ENCODE measurements at regions not wholly inside any gene's neighbourhood (a gene's known extent, or its start where the extent isn't known, plus 50 kb on each side); places are given as distances from the start of the nearest gene placed in this dataset.
"Not testable (repeated sequence)": the region's sequence is repeated elsewhere in the genome, so short reads cannot be mapped to it uniquely, and the experiment has no call there.

DNA sequence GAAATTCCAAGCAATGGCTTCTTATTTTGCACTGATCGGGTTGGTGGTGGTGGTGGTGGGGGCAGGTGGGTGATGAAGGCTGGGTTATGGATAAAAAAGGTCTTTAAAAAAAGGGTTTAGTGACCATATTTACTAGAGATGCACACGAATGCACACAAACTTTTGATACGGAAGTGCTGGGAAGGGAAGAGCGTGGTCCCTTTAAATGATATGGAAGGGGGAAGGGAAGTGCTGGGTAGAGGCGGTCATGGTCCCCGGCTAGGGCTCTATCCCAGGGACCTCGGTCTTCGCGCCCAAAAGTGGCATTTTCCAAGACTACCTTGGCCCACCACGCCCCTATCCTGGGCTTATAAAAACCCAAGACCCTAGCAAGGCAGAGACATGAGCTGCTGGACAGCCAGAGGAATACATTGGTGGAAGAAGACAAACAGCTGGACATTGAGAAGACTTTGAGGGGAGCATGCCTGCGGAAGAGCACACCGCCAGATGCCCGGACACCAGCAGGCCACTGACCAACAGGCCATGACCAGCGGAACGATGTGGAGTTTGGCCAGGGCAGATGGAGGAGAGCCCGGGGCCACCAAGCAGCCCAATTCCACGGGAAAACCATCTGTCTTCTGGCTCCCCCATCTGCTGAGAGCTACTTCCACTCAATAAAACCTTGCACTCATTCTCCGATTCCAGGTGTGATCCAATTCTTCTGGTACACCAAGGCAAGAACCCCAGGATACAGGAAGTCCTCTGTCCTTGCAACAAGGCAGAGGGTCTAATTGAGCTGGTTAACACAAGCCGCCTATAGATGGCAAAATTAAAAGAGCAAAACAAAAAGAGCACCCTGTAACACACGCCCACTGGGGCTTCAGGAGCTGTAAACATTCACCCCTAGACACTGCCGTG is 1720.2 kb downstream of the MRPL39 start:
- no peak for DNase-seq (ENCODE audit: extremely low read depth in 1 of 11, low read depth in 9 of 11, low spot score in 4 of 11)

DNA sequence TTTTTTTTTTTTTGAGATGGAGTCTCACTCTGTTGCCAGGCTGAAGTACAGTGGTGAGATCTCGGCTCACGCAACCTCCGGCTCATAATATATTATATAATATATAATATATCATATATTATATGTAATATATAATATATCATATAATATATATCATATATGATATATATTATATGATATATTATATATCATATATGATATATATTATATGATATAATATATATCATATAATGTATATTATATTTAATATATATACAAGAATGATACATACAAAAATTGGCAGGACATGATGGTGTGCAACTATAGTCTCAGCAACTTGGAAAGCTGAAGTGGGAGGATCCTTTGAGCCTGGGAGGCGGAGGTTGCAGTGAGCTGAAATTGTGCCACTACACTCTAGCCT is 1725.5 kb downstream of the MRPL39 start:
- DNase-seq (ENCODE audit: extremely low read depth in 1 of 11, low read depth in 9 of 11, low spot score in 4 of 11), result no peak

DNA sequence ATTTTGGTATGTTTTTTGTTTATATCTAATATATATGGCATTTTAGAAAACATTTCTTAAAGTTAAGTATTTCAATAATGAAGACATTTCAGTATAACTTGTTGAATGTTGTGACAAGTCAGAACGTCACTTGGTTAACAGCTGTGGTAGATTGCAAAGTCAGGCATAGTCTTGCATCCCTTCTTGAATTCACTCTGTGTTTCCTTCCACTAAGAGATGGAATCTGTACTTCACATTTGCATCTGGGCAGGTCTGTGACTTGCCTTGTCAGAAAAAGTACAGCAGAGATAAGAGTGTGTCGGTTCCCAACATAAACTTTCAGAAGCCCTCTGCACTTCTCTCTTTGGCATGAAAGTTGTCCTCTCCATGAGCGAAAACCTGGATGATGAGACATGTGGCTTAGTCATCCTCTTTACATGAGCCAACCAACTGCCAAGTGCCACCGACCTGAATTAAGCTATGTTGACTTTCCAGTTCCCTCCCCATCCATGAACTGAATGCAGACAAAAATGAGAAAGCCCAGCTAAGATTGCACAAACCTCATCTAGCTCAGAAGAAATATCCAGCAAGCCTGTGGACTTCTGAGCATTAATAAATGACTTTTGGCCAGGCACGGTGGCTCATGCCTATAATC is 1730.2 kb downstream of the MRPL39 start:
- no peak for DNase-seq (ENCODE audit: extremely low read depth in 1 of 11, low read depth in 9 of 11, low spot score in 4 of 11)

DNA sequence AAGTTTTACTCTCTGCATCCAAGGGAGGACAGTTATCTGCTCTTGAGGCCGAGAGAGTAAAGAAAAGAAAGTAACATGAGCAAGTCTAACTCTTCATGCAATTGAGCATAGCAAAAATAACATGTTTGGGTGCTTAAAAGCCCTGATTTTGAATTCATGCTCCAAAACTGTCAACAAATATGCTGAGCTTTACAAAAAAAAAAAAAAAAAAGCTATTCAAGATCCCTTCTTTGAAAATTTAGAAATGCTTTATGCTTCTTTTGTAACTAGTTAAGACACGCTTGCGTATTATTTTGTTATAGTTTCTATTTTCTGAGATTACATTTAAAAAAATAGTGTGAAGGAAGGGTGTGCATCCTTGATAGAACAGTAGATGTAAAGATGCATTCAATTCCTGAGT is 1733.0 kb downstream of the MRPL39 start:
- no peak for DNase-seq (ENCODE audit: extremely low read depth in 1 of 11, low read depth in 9 of 11, low spot score in 4 of 11)

DNA sequence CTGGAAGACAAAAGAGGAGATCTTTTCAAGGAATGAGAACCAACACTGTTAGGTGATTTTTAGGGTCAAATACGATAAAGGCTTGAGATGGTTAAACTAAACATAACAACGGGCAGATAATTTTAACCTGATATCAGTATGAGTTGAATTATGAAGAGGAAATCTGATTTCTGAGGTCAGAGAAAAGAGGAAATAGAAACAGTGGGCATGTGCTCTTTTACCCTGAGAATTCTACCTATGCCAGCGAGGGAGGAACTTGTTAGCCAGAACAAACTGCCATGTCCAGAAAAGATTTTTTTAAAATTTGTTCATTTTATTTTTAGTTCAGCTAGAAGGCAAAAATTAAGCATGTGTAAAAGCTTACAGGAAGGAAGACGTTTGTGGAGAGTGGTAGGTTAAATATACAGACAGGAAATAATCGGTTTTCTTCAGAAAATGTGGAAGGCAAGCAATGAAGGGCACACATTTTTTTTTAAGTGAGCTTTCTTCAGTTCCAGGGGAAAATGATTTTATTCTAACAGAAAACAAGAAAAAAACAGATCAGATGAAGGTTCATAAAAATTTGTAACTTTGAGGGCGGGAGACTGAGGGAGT is 1745.3 kb downstream of the MRPL39 start:
- no peak for DNase-seq (ENCODE audit: extremely low read depth in 1 of 11, low read depth in 9 of 11, low spot score in 4 of 11)

DNA sequence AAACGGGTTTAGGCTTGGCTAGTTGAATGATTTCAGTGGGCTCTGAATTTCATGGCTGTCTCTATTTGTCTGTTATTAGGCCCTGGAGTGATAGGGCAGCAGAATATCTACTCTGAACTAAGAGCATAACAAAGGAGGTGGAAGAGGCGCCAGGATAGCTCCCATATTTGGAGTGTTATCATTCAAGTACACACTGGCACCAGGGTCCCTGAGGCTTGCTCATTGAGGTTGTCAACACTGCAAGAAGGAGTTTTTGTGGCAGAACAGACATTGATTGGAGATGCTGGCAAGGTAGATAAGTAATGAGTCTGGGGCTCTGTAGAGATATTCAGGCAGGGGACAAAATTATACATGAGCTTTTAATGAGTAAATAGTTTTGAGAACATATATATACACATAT is 1748.4 kb downstream of the MRPL39 start:
- DNase-seq (ENCODE audit: extremely low read depth in 1 of 11, low read depth in 9 of 11, low spot score in 4 of 11), result no peak

DNA sequence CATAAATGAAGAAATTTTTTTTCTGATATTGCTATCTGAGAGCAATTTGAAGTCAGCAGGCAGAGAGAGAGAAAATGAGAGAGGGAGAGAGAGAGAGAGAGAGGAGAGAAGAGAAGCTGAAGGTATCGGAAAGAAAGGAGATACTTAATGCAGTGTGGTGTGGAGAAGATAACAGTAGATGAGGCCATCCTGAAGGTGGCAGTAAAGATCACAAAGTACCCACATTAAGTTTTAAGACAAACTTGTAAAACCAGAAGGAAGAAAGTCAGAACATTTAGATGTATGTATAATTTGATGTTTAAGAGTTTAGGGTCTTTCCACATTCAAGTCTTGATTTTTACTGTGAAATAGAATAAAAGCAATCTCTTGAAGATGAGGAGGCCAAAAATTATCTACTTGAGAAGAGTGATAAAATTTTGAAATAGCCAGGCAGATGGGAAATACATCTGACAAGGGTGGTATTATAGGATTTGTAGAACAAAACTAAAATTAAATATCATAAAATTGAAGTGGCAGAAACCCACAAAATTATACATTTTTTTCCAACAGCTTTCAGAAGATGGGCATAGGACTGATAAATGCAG is 1753.4 kb downstream of the MRPL39 start:
- DNase-seq (ENCODE audit: extremely low read depth in 1 of 11, low read depth in 9 of 11, low spot score in 4 of 11), result peak in 7 of 11 donors; percentile 7 to 26 (median 13)

DNA sequence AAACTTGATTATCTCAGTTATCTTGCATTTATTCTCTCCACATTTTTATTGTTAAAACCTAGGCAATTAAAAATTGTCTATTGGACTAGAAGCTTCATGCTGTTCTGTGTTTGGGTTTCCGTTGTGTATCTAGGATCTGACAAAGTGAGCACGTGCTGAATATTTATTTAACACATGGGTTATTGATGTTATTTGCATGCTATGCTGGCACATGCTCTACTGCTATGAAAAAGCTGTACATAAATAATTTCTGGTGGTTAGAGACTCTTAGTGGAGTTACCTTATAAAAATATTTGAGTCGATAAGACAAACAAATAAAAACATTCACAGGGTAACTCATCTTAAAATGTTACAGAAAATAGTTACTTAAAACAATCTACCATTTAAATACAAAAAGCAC is 1769.7 kb downstream of the MRPL39 start:
- no peak for DNase-seq (ENCODE audit: extremely low read depth in 1 of 11, low read depth in 9 of 11, low spot score in 4 of 11)

DNA sequence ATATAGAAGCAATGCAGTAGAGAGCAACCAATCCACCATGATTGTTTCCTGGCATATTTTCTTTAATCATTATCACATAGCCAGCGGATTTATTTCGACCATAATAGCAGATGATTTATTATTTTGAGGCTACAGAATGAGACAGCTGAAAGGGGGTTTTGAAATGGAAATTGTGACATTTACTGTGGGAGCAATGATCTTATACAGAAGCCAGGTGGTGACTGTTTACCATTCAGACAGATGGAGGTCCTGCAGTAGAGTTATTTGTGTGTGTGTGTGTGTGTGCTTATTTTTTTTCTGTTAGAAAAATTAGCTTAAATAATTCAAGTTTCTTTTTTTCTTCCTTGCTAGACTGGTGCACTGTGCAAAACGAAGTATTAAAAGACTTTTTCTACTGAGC is 1784.5 kb downstream of the MRPL39 start:
- DNase-seq (ENCODE audit: extremely low read depth in 1 of 11, low read depth in 9 of 11, low spot score in 4 of 11), result no peak

DNA sequence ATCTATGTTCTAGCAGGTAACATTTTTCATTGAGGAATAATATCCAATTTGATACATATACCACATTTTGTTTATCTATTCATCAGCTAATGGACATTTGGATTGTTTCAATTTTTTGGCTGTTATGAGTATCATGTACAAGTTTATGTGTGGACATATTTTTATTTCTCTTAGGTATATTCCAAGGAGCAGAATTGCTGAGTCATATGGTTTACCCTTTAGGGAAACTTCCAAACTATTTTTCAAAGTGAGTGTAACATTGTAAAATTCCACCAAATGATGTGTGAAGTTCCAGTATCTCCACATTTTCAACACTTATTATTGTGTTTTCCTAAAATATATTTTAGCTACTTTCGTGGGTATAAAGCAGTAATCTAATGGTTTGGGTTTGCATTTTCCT is 1789.9 kb downstream of the MRPL39 start:
- no peak for DNase-seq (ENCODE audit: extremely low read depth in 1 of 11, low read depth in 9 of 11, low spot score in 4 of 11)

DNA sequence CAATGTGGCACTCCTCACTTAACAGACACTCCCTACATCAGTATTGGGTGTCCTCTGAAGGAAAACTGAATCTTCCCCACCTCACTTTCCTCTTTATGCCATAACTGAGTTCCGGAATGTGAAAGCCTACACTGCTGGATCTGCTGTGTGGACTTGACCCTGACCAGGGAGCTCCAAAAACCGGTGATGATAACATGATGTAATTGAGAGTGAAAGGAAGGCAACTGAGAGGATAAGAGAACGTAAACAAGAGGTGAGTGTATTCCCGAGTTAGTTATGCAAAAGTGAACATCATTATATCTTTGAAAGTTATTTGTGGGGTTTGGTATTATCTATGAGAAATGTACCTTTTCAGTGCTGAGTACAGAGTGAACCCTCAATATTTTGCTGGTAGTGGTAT is 1794.8 kb downstream of the MRPL39 start:
- no peak for DNase-seq (ENCODE audit: extremely low read depth in 1 of 11, low read depth in 9 of 11, low spot score in 4 of 11)

DNA sequence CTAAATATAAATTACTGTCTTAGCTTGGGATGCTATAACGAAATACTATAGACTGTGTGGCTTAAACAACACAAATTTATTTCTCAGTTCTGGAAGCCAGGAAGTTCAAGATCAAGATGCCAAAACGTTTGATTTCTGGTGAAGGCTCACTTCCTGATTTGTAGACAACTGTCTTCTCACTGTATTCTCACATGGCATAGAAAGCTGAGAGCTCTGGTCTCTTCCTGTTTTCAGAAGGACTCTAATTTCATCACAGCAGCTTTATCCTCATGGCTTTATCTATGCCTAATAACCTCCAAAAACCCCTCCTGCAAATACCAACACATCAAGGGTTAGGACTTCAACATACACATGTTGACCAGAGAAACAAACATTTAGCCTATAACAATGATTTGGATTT is 1795.5 kb downstream of the MRPL39 start:
- no peak for DNase-seq (ENCODE audit: extremely low read depth in 1 of 11, low read depth in 9 of 11, low spot score in 4 of 11)

DNA sequence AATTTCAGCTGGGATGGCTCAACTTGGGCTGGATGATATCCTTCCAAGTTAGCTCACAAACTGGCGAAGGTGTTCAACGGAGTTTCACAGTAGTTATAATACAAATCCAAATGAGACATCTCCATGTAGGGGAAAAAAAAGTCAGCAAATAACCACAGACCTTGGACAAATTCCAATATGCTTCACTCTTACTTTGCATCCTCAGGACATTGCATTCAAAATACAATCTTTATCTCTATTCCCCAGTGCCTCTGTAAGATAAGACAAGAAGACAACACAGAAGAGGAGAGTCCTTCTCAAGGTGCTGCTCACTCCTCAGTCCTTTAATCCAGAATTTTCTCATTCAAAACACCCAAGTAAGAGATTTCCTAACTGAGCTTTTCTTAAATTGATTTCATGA is 1797.7 kb downstream of the MRPL39 start:
- DNase-seq (ENCODE audit: extremely low read depth in 1 of 11, low read depth in 9 of 11, low spot score in 4 of 11), result no peak

DNA sequence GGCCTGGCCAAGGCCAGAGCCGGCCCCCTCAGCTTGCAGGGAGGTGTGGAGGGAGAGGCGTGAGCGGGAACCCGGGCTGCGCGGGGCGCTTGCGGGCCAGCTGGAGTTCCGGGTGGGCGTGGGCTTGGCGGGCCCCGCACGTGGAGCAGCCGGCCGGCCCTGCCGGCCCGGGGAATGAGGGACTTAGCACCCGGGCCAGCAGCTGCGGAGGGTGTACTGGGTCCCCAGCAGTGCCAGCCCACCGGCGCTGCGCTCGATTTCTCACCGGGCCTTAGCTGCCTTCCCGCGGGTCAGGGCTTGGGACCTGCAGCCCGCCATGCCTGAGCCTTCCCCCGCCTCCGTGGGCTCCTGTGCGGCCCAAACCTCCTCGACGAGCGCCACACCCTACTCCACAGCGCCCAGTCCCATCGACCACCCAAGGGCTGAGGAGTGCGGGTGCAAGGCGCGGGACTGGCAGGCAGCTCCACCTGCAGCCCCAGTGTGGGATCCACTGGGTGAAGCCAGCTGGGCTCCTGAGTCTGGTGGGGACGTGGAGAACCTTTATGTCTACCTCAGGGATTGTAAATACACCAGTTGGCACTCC is 1800.2 kb downstream of the MRPL39 start:
- DNase-seq (ENCODE audit: extremely low read depth in 1 of 11, low read depth in 9 of 11, low spot score in 4 of 11), result not testable (repeated sequence)

DNA sequence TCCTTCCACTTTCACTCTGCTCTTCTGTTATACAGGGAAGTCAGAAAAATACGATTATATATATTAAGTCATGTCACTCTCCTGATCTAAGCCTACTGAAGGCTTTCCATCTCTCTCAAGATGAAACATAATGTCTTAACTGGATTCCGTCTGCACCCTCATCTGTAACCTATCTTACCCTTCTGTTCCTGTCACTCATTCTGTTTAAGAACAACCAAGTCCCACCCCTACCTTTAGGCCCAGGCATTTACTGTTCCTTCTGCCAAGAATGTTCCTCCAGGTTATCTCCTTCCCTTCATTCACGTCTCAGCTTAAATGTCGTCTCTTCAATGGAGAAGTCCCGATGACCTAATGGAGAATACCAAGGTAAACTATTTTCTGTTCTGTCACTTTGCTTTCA is 1802.4 kb downstream of the MRPL39 start:
- no peak for DNase-seq (ENCODE audit: extremely low read depth in 1 of 11, low read depth in 9 of 11, low spot score in 4 of 11)

DNA sequence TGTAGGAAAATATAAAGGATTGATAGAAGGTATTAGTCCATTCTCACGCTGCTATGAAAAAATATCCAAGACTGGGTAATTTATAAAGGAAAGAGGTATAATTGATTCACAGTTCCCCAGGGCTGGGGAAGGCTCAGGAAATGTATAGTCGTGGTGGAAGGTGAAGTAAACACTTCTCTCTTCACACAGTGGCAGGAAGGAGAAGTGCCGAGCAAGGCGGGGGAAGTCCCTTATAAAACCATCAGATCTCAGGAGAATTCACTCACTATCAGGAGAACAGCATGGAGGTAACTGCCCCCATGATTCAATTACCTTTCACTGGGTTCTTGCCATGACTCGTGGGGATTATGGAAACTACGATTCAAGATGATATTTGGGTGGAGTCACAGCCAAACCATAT is 1806.0 kb downstream of the MRPL39 start:
- DNase-seq (ENCODE audit: extremely low read depth in 1 of 11, low read depth in 9 of 11, low spot score in 4 of 11), result no peak

DNA sequence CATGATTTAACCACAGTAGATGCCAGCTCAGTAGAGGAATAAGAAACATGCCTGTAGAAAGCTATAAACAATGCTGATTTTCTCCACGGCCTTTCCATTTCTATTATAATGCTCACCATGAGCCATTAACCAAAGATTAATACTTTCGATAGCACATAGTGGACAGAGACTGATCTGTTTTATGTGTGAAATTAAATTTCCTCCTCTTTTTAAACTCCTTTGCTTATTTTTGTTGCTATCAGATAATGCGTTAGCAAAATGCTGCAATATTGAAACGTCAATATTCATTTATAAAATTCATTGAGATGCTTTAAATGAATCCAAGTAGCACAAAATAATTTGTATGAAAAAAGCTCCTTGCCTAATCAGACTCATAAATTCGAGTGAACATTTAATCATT is 1807.9 kb downstream of the MRPL39 start:
- DNase-seq (ENCODE audit: extremely low read depth in 1 of 11, low read depth in 9 of 11, low spot score in 4 of 11), result no peak

DNA sequence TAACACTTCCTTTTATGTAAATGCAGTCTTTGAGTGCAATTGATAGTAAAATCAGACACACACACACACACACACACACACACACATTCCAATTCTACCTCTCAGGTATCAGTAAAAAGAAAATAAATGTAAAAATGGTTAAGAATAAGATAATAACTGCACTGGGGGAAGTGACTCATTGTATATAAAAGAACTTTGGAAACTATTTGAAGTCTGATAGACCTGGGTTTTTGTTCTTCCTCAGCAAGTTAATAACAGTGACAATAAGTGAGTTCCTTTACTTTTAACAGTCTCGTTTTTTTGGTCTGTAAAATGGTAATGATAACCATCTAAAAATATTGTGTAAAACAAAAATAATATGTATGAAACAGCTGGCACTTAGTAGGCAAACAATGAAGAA is 1815.0 kb downstream of the MRPL39 start:
- DNase-seq (ENCODE audit: extremely low read depth in 1 of 11, low read depth in 9 of 11, low spot score in 4 of 11), result no peak

DNA sequence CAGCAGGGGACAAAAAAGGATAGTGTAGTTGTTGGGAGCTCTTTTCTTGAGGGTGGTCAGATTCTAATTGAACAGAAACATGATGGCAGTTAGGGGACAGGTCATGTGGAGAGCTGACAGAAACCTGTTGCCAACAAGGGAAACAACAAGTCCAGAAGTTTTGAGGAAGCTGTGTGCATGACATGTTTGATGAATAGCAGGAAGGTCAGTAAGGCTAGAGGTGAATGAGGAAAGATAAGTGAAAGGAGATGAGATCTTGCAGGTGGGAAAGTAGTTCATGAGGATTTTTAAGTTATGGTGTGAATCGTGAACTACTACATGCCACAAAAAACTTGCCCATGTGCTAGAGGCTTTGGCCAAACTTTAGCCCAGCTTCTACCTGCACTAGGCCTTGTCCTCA is 1817.4 kb downstream of the MRPL39 start:
- no peak for DNase-seq (ENCODE audit: extremely low read depth in 1 of 11, low read depth in 9 of 11, low spot score in 4 of 11)

DNA sequence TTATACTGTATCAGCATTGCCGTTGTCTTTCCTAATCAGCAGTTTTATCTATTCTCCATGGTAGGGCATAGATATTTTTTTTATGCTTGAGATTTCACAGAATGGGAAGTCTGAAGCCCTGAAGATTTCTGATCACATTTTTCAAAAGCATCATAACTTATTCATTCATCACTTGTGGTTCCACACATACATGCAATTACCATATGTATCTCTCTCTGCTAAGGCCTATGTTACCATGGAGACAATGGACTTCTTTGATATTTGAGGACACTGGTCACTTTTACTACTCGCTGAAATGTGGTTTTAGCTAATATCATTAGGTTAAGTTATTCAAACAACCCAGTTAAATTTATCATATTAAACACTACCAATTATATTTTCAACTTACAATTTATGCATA is 1827.0 kb downstream of the MRPL39 start:
- DNase-seq (ENCODE audit: extremely low read depth in 1 of 11, low read depth in 9 of 11, low spot score in 4 of 11), result no peak

Data from renal cortex interstitium (tissue), 11 donors.